CD8-positive, alpha-beta memory T cell (primary cell): ENCODE measurements at regions not wholly inside any gene's neighbourhood (a gene's known extent, or its start where the extent isn't known, plus 50 kb on each side); places are given as distances from the start of the nearest gene placed in this dataset.

ENCODE experiments used
- CTCF ChIA-PET: fragments of 350-600 bp; sonication (Branson Sonifier 250); formaldehyde crosslinking; loops from one replicate; lab custom pipeline; 2021; ENCODE audit warnings: antibody characterized with exemption; lab: Charles Lee
- POLR2A ChIA-PET: fragments of 350-600 bp; sonication (Branson Sonifier 250); formaldehyde crosslinking; loops from one replicate; lab custom pipeline; 2021; ENCODE audit warnings: antibody characterized with exemption; lab: Charles Lee
- DNase-seq, 5 donors: peaks; one replicate each; pipeline versions ENCODE4 v3.0.0 to v3.0.0-alpha.2; 2020 to 2022; ENCODE audit warnings: mixed read lengths in 1 of 5
- H3K27ac ChIP-seq: one replicate; pipeline ENCODE4 v1.7.0; 2013; ENCODE audit warnings: low read depth, mild to moderate bottlenecking, low read length, moderate library complexity
- H3K27me3 ChIP-seq: 2 replicates; pipeline ENCODE4 v1.7.0; 2013; ENCODE audit warnings: low read length, mild to moderate bottlenecking; ENCODE audit not compliant: insufficient read depth, poor library complexity, severe bottlenecking
- H3K36me3 ChIP-seq: 2 replicates; pipeline ENCODE4 v1.7.0; 2013; ENCODE audit warnings: mild to moderate bottlenecking, low read length, moderate library complexity; ENCODE audit not compliant: insufficient read depth
- H3K4me1 ChIP-seq: 2 replicates; pipeline ENCODE4 v1.7.0; 2013; ENCODE audit warnings: mild to moderate bottlenecking, low read length, moderate library complexity; ENCODE audit not compliant: insufficient read depth
- H3K4me3 ChIP-seq: 2 replicates; pipeline ENCODE4 v1.7.0; 2013; ENCODE audit warnings: mild to moderate bottlenecking, low read length
- H3K9me3 ChIP-seq: 2 replicates; pipeline ENCODE4 v1.7.0; 2013; ENCODE audit warnings: mild to moderate bottlenecking, low read length
- H3K27ac Mint-ChIP-seq, 8 donors: one replicate each; pipeline ENCODE4 v1.8.0; 2020 to 2021; ENCODE audit warnings: mixed read lengths in 8 of 8, mild to moderate bottlenecking in 6 of 8, inconsistent platforms in 3 of 8, moderate library complexity in 3 of 8
- H3K27me3 Mint-ChIP-seq, 2 donors: one replicate each; pipeline ENCODE4 v1.8.0; 2020 to 2021; ENCODE audit warnings: mixed read lengths in 2 of 2, mild to moderate bottlenecking in 1 of 2, moderate library complexity in 1 of 2
- H3K36me3 Mint-ChIP-seq, 3 donors: one replicate each; pipeline ENCODE4 v1.8.0; 2020 to 2021; ENCODE audit warnings: mixed read lengths in 3 of 3, inconsistent platforms in 1 of 3, mild to moderate bottlenecking in 1 of 3
- H3K4me1 Mint-ChIP-seq, 3 donors: one replicate each; pipeline ENCODE4 v1.8.0; 2020 to 2021; ENCODE audit warnings: mixed read lengths in 3 of 3, inconsistent platforms in 1 of 3, mild to moderate bottlenecking in 1 of 3
- H3K4me3 Mint-ChIP-seq, 7 donors: one replicate each; pipeline ENCODE4 v1.8.0; 2020 to 2021; ENCODE audit warnings: mixed read lengths in 7 of 7, mild to moderate bottlenecking in 6 of 7, moderate library complexity in 4 of 7, inconsistent platforms in 2 of 7
- H3K9me3 Mint-ChIP-seq, 5 donors: one replicate each; pipeline ENCODE4 v1.8.0; 2020 to 2022; ENCODE audit warnings: mixed read lengths in 5 of 5, mild to moderate bottlenecking in 3 of 5, moderate library complexity in 2 of 5, inconsistent platforms in 1 of 5

DNA sequence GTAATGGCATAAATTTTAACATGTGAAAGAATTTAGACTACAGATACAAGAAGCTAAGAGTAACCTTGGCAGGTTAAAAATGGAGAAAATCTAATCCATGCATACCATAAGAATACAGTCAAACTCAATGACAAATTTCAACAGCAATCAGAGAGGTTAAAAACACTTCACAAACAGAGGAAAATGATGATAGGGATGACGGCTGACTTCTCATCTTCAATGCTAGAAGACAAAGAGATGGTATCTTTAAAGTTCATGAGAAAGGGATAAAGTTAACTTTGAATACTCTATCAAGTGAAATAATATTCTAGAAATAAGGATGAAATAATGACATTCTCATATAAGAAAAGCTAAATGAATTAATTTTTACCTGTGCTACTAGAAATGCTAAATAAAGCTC lies 1130.2 kb upstream of the MIR17HG start:
- Mint-ChIP-seq H3K27me3 (no peaks in the 10 kb centered on the region), H3K27ac (no peak overlapping the region), H3K4me1 (no peaks in the 10 kb centered on the region), H3K4me3 (no peak overlapping the region), H3K9me3 (peaks cover 2 to 21% (median 14%) of the 10 kb centered on the region in 5 donors), H3K36me3 (no peaks in the 10 kb centered on the region)
- Histone ChIP-seq H3K4me3 (no peak overlapping the region), H3K4me1 (no peaks in the 10 kb centered on the region), H3K27me3 (no peaks in the 10 kb centered on the region), H3K27ac (no peak overlapping the region), H3K9me3 (no peaks in the 10 kb centered on the region), H3K36me3 (no peaks in the 10 kb centered on the region)
- POLR2A ChIA-PET, result no interaction called here
- CTCF ChIA-PET, result no interaction called here
- DNase-seq, result no peak

DNA sequence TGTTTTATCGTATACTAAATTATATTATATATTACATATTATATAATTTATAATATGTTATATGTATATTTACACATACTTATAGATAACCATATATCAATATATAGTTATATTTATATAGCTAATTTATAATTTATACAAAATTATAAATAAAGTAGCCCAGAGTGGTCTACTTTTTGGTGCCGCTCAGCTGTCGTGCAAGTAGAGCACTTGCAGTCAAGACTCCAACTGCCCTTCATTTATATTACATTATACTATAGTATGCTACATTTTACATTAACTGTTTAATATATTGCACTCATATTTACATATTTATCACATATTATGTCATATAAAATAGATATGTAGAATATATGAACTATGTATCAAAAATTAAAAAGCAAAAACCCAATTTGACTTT lies 1124.7 kb upstream of the MIR17HG start:
- Mint-ChIP-seq H3K9me3 (peaks cover 1 to 21% (median 5%) of the 10 kb centered on the region in 5 donors), H3K4me1 (no peaks in the 10 kb centered on the region), H3K4me3 (no peak overlapping the region), H3K36me3 (no peaks in the 10 kb centered on the region), H3K27ac (no peak overlapping the region), H3K27me3 (no peaks in the 10 kb centered on the region)
- ChIA-PET CTCF (no interaction called here), POLR2A (no interaction called here)
- Histone ChIP-seq H3K36me3 (no peaks in the 10 kb centered on the region), H3K4me3 (no peak overlapping the region), H3K27ac (no peak overlapping the region), H3K9me3 (no peaks in the 10 kb centered on the region), H3K27me3 (no peaks in the 10 kb centered on the region), H3K4me1 (no peaks in the 10 kb centered on the region)
- DNase-seq, result no peak

DNA sequence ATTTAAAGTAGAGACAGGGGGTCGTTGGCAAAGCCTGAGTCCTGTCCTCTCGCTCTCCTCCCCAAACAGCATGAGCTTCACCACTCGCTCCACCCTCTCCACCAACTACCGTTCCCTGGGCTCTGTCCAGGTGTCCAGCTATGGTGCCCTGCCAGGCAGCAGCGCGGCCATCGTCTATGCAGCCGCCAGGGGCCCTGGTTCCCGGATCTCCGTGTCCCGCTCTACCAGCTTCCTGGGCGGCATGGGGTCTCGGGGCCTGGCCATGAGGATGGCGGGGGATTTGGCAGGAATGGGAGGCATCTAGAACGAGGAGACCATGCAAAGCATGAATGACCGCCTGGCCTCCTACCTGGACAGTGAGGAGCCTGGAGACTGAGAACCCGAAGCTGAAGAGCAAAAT lies 1117.2 kb upstream of the MIR17HG start:
- Histone ChIP-seq H3K4me1 (no peaks in the 10 kb centered on the region), H3K27me3 (no peaks in the 10 kb centered on the region), H3K36me3 (no peaks in the 10 kb centered on the region), H3K27ac (no peak overlapping the region), H3K4me3 (no peak overlapping the region), H3K9me3 (no peaks in the 10 kb centered on the region)
- Mint-ChIP-seq H3K27me3 (no peaks in the 10 kb centered on the region), H3K4me3 (no peak overlapping the region), H3K4me1 (no peaks in the 10 kb centered on the region), H3K9me3 (peaks cover 3 to 32% (median 5%) of the 10 kb centered on the region in 5 donors), H3K36me3 (no peaks in the 10 kb centered on the region), H3K27ac (no peak overlapping the region)
- POLR2A ChIA-PET, result no interaction called here
- CTCF ChIA-PET, result no interaction called here
- no peak for DNase-seq

DNA sequence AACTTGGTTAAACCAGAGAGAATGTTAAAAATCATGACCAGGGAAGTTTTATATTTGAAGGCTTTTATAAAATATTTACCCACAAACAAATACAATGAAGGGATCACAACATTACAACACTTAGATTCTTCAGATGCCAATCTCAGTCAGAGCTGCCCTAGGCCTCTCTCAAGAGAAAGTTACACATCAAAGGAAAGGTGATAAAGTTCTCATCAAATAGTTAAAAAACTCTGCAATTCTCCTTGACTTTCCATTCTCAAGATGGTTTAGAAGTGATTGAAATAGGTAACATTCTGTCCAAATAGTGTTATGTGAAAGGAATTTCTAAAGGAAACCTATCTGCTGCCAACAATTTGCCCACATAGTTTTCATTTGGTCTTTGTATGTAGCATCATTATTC lies 1115.2 kb upstream of the MIR17HG start:
- no peaks in the 10 kb centered on the region for H3K4me1 Mint-ChIP-seq

DNA sequence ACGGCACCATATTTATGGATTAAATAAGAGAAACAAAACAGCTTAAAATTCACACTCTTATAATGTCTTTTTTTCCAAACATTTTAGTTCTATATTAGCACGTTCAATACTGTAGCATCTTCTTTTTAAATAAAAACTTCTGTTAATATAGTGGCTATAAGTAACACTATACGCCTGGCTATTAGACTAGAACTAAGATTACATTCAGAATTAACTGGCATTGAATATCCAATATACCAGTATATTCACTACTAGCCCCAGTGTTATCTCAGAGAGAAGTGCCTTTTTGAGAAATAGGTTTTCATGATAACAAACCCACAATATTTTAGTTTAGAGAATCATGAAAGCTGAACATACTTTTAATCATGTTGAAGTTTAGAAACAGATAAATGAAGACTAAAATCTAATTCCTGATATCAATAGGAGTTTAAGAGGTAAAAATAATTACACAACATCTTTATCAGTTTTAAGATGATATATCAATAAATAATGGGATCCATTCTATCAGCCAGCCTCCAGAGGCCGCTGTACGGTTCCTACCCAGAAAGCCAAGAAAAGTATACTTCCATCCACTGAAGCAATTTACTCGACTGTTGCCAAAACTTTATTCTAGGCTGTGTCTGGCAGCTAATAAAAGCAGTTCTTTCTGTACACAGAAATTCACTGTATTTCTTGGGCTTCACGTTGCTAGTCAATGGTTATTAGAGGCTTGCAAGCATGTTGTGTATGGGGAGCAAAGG lies 1113.4 kb upstream of the MIR17HG start:
- Mint-ChIP-seq H3K9me3 (peaks cover 3 to 39% (median 8%) of the 10 kb centered on the region in 5 donors), H3K27ac (no peak overlapping the region), H3K36me3 (no peaks in the 10 kb centered on the region), H3K4me3 (no peak overlapping the region), H3K4me1 (no peaks in the 10 kb centered on the region), H3K27me3 (no peaks in the 10 kb centered on the region)
- no peak for DNase-seq
- Histone ChIP-seq H3K9me3 (no peaks in the 10 kb centered on the region), H3K36me3 (no peaks in the 10 kb centered on the region), H3K4me1 (no peaks in the 10 kb centered on the region), H3K27me3 (no peaks in the 10 kb centered on the region), H3K4me3 (no peak overlapping the region), H3K27ac (no peak overlapping the region)
- ChIA-PET CTCF (no interaction called here), POLR2A (no interaction called here)

More for the DNA sequence above, 1115.2 kb upstream of the MIR17HG start:
- Mint-ChIP-seq H3K27me3 (no peaks in the 10 kb centered on the region), H3K4me3 (no peak overlapping the region), H3K27ac (no peak overlapping the region), H3K9me3 (peaks cover 5 to 32% (median 6%) of the 10 kb centered on the region in 5 donors), H3K36me3 (no peaks in the 10 kb centered on the region)
- no peak for DNase-seq
- no peak overlapping the region for H3K4me3 ChIP-seq
- no peaks in the 10 kb centered on the region for H3K4me1 ChIP-seq
- ChIA-PET POLR2A (no interaction called here), CTCF (no interaction called here)
- H3K27ac ChIP-seq, result no peak overlapping the region
- no peaks in the 10 kb centered on the region for H3K27me3 ChIP-seq
- H3K36me3 ChIP-seq, result no peaks in the 10 kb centered on the region
- no peaks in the 10 kb centered on the region for H3K9me3 ChIP-seq

DNA sequence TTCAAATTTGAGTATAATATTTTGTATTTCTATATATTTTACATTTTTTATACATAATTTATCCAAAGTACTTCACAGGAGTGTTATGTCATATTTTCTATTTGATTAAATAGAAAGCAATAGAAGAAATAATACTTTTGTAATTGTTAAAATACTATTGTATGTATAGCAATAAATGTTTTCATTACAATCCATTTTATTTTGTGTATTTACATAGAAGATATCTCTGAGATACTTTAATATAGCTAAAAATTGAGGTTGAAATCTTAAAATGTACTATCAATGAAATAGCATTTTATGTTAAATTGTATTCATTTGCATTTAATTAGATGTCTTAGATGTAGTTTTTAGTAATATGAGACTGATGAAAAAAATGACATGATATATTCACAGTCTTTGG lies 1109.6 kb upstream of the MIR17HG start:
- no peaks in the 10 kb centered on the region for H3K4me1 Mint-ChIP-seq
- H3K27me3 ChIP-seq, result no peaks in the 10 kb centered on the region
- CTCF ChIA-PET, result no interaction called here
- peaks cover 5 to 46% (median 13%) of the 10 kb centered on the region in 5 donors for H3K9me3 Mint-ChIP-seq
- H3K4me3 Mint-ChIP-seq, result no peak overlapping the region
- POLR2A ChIA-PET, result no interaction called here
- no peak overlapping the region for H3K4me3 ChIP-seq
- H3K36me3 ChIP-seq, result no peaks in the 10 kb centered on the region
- H3K4me1 ChIP-seq, result no peaks in the 10 kb centered on the region
- no peaks in the 10 kb centered on the region for H3K27me3 Mint-ChIP-seq
- H3K9me3 ChIP-seq, result no peaks in the 10 kb centered on the region
- no peak overlapping the region for H3K27ac ChIP-seq
- no peaks in the 10 kb centered on the region for H3K36me3 Mint-ChIP-seq
- H3K27ac Mint-ChIP-seq, result no peak overlapping the region
- DNase-seq, result no peak

DNA sequence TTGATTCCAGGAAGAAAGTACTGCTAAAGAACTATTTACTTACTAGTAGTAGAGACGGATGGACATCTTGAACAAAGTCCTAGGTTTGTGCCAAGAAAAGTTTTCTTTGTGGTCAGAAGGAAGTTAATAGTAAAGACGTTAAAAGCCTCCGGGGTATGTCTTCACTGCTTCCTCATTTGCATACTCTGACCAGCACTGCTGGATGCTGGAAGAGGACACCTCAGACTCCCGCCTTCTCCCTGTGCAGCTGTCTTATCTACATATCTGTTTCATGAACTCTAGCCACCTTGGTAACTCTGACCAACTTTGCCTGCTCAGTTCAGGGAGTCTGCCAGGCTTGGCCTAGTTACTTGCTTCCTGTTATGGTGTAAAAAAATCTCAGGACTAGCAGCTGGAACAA lies 1109.1 kb upstream of the MIR17HG start:
- CTCF ChIA-PET, result no interaction called here
- H3K4me1 Mint-ChIP-seq, result no peaks in the 10 kb centered on the region
- H3K27me3 ChIP-seq, result no peaks in the 10 kb centered on the region

DNA sequence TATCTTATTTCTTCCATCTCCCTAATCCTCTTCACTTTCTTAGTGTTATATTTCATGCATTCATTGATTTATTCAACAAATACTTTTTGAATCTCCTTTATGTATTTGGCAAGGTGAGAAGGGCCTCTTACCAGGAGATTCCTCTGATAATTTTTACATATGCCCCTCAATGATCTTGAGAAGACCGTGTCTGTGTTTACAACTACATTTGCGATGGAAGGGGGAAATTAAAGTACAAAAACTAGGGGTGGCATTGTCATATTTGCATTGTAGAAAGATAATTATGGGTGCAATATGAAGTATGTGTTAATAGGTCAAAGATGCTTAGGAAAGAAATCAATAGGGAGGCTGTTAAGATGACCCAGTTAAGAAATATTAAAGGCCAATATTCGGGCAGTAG lies 1108.4 kb upstream of the MIR17HG start:
- Mint-ChIP-seq H3K27me3 (no peaks in the 10 kb centered on the region), H3K36me3 (no peaks in the 10 kb centered on the region), H3K4me3 (no peak overlapping the region), H3K27ac (no peak overlapping the region), H3K4me1 (no peaks in the 10 kb centered on the region), H3K9me3 (peaks cover 5 to 46% (median 13%) of the 10 kb centered on the region in 5 donors)
- no peaks in the 10 kb centered on the region for H3K27me3 ChIP-seq
- no peak overlapping the region for H3K4me3 ChIP-seq
- no peaks in the 10 kb centered on the region for H3K4me1 ChIP-seq
- no peaks in the 10 kb centered on the region for H3K9me3 ChIP-seq
- no peak overlapping the region for H3K27ac ChIP-seq
- POLR2A ChIA-PET, result no interaction called here
- no peaks in the 10 kb centered on the region for H3K36me3 ChIP-seq
- CTCF ChIA-PET, result no interaction called here
- no peak for DNase-seq

More for the DNA sequence above, 1109.1 kb upstream of the MIR17HG start:
- peaks cover 5 to 50% (median 13%) of the 10 kb centered on the region in 5 donors for H3K9me3 Mint-ChIP-seq
- POLR2A ChIA-PET, result no interaction called here
- no peak overlapping the region for H3K4me3 Mint-ChIP-seq
- Histone ChIP-seq H3K27ac (no peak overlapping the region), H3K4me1 (no peaks in the 10 kb centered on the region), H3K9me3 (no peaks in the 10 kb centered on the region), H3K36me3 (no peaks in the 10 kb centered on the region), H3K4me3 (no peak overlapping the region)
- H3K36me3 Mint-ChIP-seq, result no peaks in the 10 kb centered on the region
- H3K27ac Mint-ChIP-seq, result no peak overlapping the region
- DNase-seq, result no peak
- H3K27me3 Mint-ChIP-seq, result no peaks in the 10 kb centered on the region
